DOHH2 (cell line): ENCODE measurements at regions not wholly inside any gene's neighbourhood (a gene's known extent, or its start where the extent isn't known, plus 50 kb on each side); places are given as distances from the start of the nearest gene placed in this dataset.

Experiments
- H3F3A ChIP-seq: fragments of 200-600 bp; sonication (generic), shearing (Covaris generic); 2 replicates; pipeline ENCODE4 v1.6.0; 2016; ENCODE audit warnings: antibody characterized with exemption, mild to moderate bottlenecking; ENCODE audit not compliant: control insufficient read depth, insufficient read depth
- H3K27ac ChIP-seq: fragments of 200-600 bp; sonication (generic); 2 replicates; pipeline ENCODE4 v1.5.1; 2014; ENCODE audit warnings: low read depth, mild to moderate bottlenecking, low read length, moderate library complexity
- H3K27me3 ChIP-seq: fragments of 200-600 bp; sonication (generic); 2 replicates; pipeline ENCODE4 v1.6.1; 2014; ENCODE audit warnings: mild to moderate bottlenecking, low read length, mixed read lengths; ENCODE audit not compliant: control insufficient read depth
- H3K36me3 ChIP-seq: fragments of 200-600 bp; sonication (generic); 2 replicates; pipeline ENCODE4 v1.6.1; 2014; ENCODE audit warnings: mild to moderate bottlenecking, low read length, moderate library complexity, mixed read lengths; ENCODE audit not compliant: control insufficient read depth
- H3K4me1 ChIP-seq: fragments of 200-600 bp; sonication (generic); 2 replicates; pipeline ENCODE4 v1.6.1; 2014; ENCODE audit warnings: mild to moderate bottlenecking, low read length, mixed read lengths; ENCODE audit not compliant: control insufficient read depth
- H3K4me2 ChIP-seq: fragments of 200-600 bp; sonication (generic); 2 replicates; pipeline ENCODE4 v1.6.0; 2014; ENCODE audit warnings: mild to moderate bottlenecking, low read length, moderate library complexity
- H3K4me3 ChIP-seq: fragments of 200-600 bp; sonication (generic); 2 replicates; pipeline ENCODE4 v1.5.1; 2014; ENCODE audit warnings: mild to moderate bottlenecking, low read length, mixed read lengths
- H3K79me2 ChIP-seq: fragments of 200-600 bp; sonication (generic); 2 replicates; pipeline ENCODE4 v1.6.1; 2014; ENCODE audit warnings: mild to moderate bottlenecking, low read length, mixed read lengths; ENCODE audit not compliant: control insufficient read depth
- H3K9me2 ChIP-seq: fragments of 200-600 bp; sonication (generic); replicated peaks from 2 replicates; pipeline ENCODE4 v1.6.1; 2014; ENCODE audit warnings: mild to moderate bottlenecking, low read length, mixed read lengths; ENCODE audit not compliant: control insufficient read depth
- H3K9me3 ChIP-seq: fragments of 200-600 bp; sonication (generic); 2 replicates; pipeline ENCODE4 v1.6.1; 2014; ENCODE audit warnings: antibody characterized with exemption, low read length, mixed read lengths; ENCODE audit not compliant: control insufficient read depth, insufficient read depth
- H4K20me1 ChIP-seq: fragments of 200-600 bp; sonication (generic); 2 replicates; pipeline ENCODE4 v1.6.0; 2014; ENCODE audit warnings: low read depth, mild to moderate bottlenecking, antibody characterized with exemption, low read length, moderate library complexity; ENCODE audit not compliant: control insufficient read depth, insufficient read depth
- CTCF ChIP-seq: fragments of 200-600 bp; sonication (generic); IDR thresholded peaks from one replicate; pipeline ENCODE4 v1.5.1; 2014; ENCODE audit warnings: antibody characterized with exemption, mild to moderate bottlenecking, low read depth, low read length; ENCODE audit not compliant: poor library complexity, severe bottlenecking
- EZH2phosphoT487 ChIP-seq: fragments of 200-600 bp; sonication (generic); IDR thresholded peaks from 2 replicates; pipeline ENCODE4 v1.6.1; 2017; ENCODE audit warnings: borderline replicate concordance, mild to moderate bottlenecking, antibody characterized with exemption, low read length, moderate library complexity, mixed read lengths

- no peaks in the 10 kb centered on the region for H3K9me3 ChIP-seq
- H3K4me3 ChIP-seq = no peak overlapping the region
- no peaks in the 10 kb centered on the region for H3K79me2 ChIP-seq
- no peak for TF ChIP-seq CTCF
- no peak for TF ChIP-seq EZH2phosphoT487
- no peaks in the 10 kb centered on the region for H3K36me3 ChIP-seq
- no peak overlapping the region for H3K4me2 ChIP-seq
- peaks cover 5% of the 10 kb centered on the region; the same call in 1 of the 2 replicates for H3K27me3 ChIP-seq
- H3K9me2 ChIP-seq = no peaks in the 10 kb centered on the region
- H3F3A ChIP-seq = no peaks in the 10 kb centered on the region
- H3K27ac ChIP-seq = no peak overlapping the region
- H3K4me1 ChIP-seq = no peaks in the 10 kb centered on the region
- H4K20me1 ChIP-seq = no peaks in the 10 kb centered on the region
These were observed 79.8 kb upstream of the LOC128125822 start for GRCh38 chr6:63492476-63492875.

- Histone ChIP-seq H3K27ac (no peak overlapping the region), H3K36me3 (no peaks in the 10 kb centered on the region), H3K4me3 (no peak overlapping the region), H3K9me3 (no peaks in the 10 kb centered on the region), H3K4me2 (no peak overlapping the region), H4K20me1 (no peaks in the 10 kb centered on the region), H3K9me2 (no peaks in the 10 kb centered on the region), H3K4me1 (no peaks in the 10 kb centered on the region), H3K79me2 (no peaks in the 10 kb centered on the region), H3K27me3 (peaks cover 5% of the 10 kb centered on the region; the same call in 1 of the 2 replicates), H3F3A (no peaks in the 10 kb centered on the region)
- TF ChIP-seq CTCF (no peak), EZH2phosphoT487 (no peak)
These were observed 78.7 kb upstream of the LOC128125822 start for GRCh38 chr6:63493557-63493956.

GRCh38 chr6:63496361-63496804, 75.9 kb upstream of the LOC128125822 start:
- H3K79me2 ChIP-seq = no peaks in the 10 kb centered on the region
- H3K27ac ChIP-seq = no peak overlapping the region
- no peaks in the 10 kb centered on the region for H3K9me2 ChIP-seq
- no peaks in the 10 kb centered on the region for H4K20me1 ChIP-seq
- H3K9me3 ChIP-seq = no peaks in the 10 kb centered on the region
- H3K36me3 ChIP-seq = no peaks in the 10 kb centered on the region
- H3K4me2 ChIP-seq = no peak overlapping the region
- TF ChIP-seq EZH2phosphoT487 (no peak), CTCF (no peak)
- H3K4me1 ChIP-seq = no peaks in the 10 kb centered on the region
- no peaks in the 10 kb centered on the region for H3F3A ChIP-seq
- peaks cover 5% of the 10 kb centered on the region; the same call in 1 of the 2 replicates for H3K27me3 ChIP-seq
- no peak overlapping the region for H3K4me3 ChIP-seq

GRCh38 chr6:63502156-63502555, 70.1 kb upstream of the LOC128125822 start:
- H4K20me1 ChIP-seq = no peaks in the 10 kb centered on the region
- no peak overlapping the region for H3K27ac ChIP-seq
- TF ChIP-seq EZH2phosphoT487 (no peak), CTCF (no peak)
- no peak overlapping the region for H3K4me2 ChIP-seq
- no peak overlapping the region for H3K4me3 ChIP-seq
- H3K9me3 ChIP-seq = no peaks in the 10 kb centered on the region
- H3K4me1 ChIP-seq = no peaks in the 10 kb centered on the region
- no peaks in the 10 kb centered on the region for H3F3A ChIP-seq
- no peaks in the 10 kb centered on the region; the same call in 1 of the 2 replicates for H3K27me3 ChIP-seq
- H3K36me3 ChIP-seq = no peaks in the 10 kb centered on the region
- no peaks in the 10 kb centered on the region for H3K9me2 ChIP-seq
- H3K79me2 ChIP-seq = no peaks in the 10 kb centered on the region
